ENCODE measurements at regions not wholly inside any gene's neighbourhood (a gene's known extent, or its start where the extent isn't known, plus 50 kb on each side); places are given as distances from the start of the nearest gene placed in this dataset.
"Not testable (repeated sequence)": the region's sequence is repeated elsewhere in the genome, so short reads cannot be mapped to it uniquely, and the experiment has no call there.

DNA sequence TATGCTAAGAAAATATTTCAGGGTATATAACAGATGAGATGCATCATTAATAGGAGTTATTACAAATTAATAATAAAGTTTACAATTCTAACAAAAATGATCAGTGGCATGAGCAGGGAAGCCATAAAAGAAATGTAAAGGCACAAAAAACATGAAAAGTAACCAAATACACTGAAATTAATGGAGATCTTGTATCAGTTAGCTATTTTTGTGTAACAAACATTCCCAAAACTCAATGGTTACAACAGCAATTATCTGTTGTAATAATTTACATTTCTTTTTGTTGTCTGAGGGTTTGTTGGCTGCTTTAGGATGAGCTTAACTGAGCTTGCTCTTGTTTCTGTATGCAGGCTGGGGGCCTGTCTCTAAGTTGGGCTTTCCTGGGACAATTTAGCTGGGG, 104.3 kb upstream of the AHI1 start:
- no peak overlapping the region for H3K27ac ChIP-seq
- ChIA-PET CTCF (no interaction called here), POLR2A (ENCODE audit: low non-redundant PET) (no interaction called here)
- TF ChIP-seq CTCF (conservative IDR thresholded peaks at IDR 0.05; ENCODE audit: low read depth), result no peak
- DNase-seq (ENCODE audit: low spot score), result no peak

GRCh38 chr6:135603249-135603648, 105.7 kb upstream of the AHI1 start:
- ChIA-PET POLR2A (ENCODE audit: low non-redundant PET) (no interaction called here), CTCF (interaction anchor here (0.6 kb wide), 1 partner anchor 21 kb away, joined by 3 read pairs; no protein-coding TSS in a partner anchor)
- no peak for TF ChIP-seq CTCF (conservative IDR thresholded peaks at IDR 0.05; ENCODE audit: low read depth)
- DNase-seq (ENCODE audit: low spot score), result no peak
- H3K27ac ChIP-seq, result no peak overlapping the region

- ChIA-PET POLR2A (ENCODE audit: low non-redundant PET) (no interaction called here), CTCF (no interaction called here)
- DNase-seq (ENCODE audit: low spot score), result no peak
- TF ChIP-seq CTCF (conservative IDR thresholded peaks at IDR 0.05; ENCODE audit: low read depth), result no peak
- no peak overlapping the region for H3K27ac ChIP-seq
These were observed 106.7 kb upstream of the AHI1 start for GRCh38 chr6:135604035-135604860.

DNA sequence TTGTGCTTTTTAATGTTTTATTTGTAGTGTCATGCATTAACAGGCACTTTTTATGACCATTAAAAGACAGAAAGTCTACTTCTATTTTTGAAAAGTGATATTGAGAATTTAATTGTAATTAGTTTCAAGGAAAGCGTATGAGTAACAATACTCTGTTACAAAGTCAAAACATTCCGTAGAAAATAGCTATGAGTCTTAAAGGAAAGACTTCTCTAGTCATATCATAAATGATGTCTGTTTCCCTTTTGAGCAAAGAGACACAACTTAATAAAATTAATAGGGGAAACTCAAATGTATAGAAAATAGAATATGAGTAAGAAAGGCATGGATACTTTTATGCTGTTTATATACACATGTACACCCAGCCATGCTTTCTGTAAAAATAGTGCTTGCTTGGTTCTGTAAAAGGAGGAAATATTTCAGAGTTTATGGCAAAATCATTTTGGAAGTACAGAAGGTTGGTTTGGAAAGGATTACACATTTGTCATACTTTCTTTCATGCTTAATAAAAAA, 107.8 kb upstream of the AHI1 start:
- TF ChIP-seq CTCF (conservative IDR thresholded peaks at IDR 0.05; ENCODE audit: low read depth), result no peak
- no peak for DNase-seq (ENCODE audit: low spot score)
- no peak overlapping the region for H3K27ac ChIP-seq
- ChIA-PET POLR2A (ENCODE audit: low non-redundant PET) (no interaction called here), CTCF (no interaction called here)

- H3K27ac ChIP-seq, result no peak overlapping the region
- no peak for TF ChIP-seq CTCF (conservative IDR thresholded peaks at IDR 0.05; ENCODE audit: low read depth)
- CTCF ChIA-PET, result no interaction called here
- no peak for DNase-seq (ENCODE audit: low spot score)
- POLR2A ChIA-PET (ENCODE audit: low non-redundant PET), result no interaction called here
These were observed 108.9 kb upstream of the AHI1 start for GRCh38 chr6:135606392-135606791.

DNA sequence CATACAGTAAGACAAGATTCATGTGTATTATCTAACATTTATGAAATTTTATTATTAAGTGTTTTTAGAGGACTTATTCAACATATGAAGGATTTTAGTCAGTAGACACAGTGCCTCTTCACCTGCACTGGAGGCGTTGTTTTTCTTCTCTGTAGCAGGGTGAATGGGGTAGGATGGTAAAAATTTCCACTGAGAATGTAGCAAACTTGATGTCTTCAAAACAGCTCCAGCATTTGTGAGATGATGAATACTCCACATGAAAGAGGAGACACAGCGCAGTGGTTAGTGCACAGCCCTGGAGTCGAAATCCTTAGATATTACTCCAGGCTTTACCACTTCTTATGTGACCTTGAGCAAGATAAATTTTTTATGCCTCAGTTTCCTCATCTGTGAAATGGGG, 110.5 kb upstream of the AHI1 start:
- no peak overlapping the region for H3K27ac ChIP-seq
- no peak for DNase-seq (ENCODE audit: low spot score)
- ChIA-PET CTCF (no interaction called here), POLR2A (ENCODE audit: low non-redundant PET) (no interaction called here)
- TF ChIP-seq CTCF (conservative IDR thresholded peaks at IDR 0.05; ENCODE audit: low read depth), result no peak

- DNase-seq (ENCODE audit: low spot score); CTCF ChIA-PET; H3K27ac ChIP-seq; POLR2A ChIA-PET (ENCODE audit: low non-redundant PET): not testable (repeated sequence)
These were observed 112.7 kb upstream of the AHI1 start for GRCh38 chr6:135610192-135610591.
